HG03196 (cell line): ENCODE measurements at regions not wholly inside any gene's neighbourhood (a gene's known extent, or its start where the extent isn't known, plus 50 kb on each side); places are given as distances from the start of the nearest gene placed in this dataset.

ENCODE experiments used
- ATAC-seq: cut with Tn5 transposase; IDR thresholded peaks from one replicate; pipeline ENCODE4 v1.9.1; 2021; ENCODE audit not compliant: unreplicated experiment

DNA sequence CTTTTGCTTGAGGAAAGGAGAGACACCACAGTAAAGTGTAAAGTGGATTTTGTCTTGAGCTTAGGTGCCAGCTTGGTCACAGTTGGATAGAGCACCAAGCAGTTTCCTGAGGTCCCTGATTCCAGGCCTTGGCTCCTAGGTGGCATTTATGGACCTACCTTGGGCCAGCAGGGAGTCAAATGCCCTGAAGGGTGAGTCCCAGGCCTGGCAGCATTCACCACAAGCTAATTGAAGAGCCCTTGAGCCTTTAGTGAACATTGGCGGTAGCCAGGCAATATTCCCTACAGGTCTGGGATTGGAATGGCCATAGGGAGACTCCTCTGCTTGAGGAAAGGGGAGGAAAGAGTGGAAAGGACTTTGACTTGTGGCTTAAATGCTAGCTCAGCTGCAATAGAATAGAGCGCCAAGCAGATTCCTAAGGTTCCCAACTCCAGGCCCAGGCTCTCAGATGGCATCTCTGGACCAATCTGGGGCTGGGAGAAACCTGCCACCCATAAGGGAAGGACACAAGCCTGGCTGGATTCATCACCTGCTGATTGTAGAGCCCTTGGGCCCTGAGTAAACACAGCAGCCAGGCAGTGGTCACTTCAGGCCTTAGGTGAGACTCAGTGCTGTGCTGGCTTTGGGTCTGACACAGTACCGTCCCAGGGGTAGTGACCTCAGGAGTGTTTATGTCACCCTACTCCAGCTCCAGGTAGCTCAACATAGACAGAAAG, 137.5 kb upstream of the OTOS start:
- ATAC-seq: no peak

- no peak for ATAC-seq
These were observed 138.2 kb upstream of the OTOS start for GRCh38 chr2:240278661-240279060.

GRCh38 chr2:240280621-240281020, 140.2 kb upstream of the OTOS start:
- no peak for ATAC-seq

- no peak for ATAC-seq
These were observed 144.2 kb upstream of the OTOS start for GRCh38 chr2:240284503-240285259.

- no peak for ATAC-seq
These were observed 145.3 kb upstream of the OTOS start for GRCh38 chr2:240285725-240286124.

DNA sequence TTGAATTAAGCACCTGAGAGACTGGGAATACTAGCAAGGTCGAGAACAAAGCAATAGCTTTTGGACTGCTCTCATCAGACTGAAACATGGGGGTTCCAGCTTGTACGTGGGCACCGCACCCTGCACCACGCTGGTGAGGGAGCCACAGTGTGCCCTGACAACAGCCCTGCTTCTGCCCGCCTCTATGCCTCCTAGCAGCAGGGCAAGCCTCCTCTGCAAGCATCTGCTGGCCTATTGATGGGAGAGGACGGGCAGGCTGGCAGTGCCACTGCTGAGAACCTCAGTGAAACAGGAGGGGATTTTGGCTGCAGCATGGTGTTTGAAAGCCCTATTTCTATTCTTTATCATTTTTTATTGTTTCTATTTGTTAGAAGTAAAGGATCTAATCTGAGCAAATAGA, 146.1 kb upstream of the OTOS start:
- ATAC-seq: no peak

DNA sequence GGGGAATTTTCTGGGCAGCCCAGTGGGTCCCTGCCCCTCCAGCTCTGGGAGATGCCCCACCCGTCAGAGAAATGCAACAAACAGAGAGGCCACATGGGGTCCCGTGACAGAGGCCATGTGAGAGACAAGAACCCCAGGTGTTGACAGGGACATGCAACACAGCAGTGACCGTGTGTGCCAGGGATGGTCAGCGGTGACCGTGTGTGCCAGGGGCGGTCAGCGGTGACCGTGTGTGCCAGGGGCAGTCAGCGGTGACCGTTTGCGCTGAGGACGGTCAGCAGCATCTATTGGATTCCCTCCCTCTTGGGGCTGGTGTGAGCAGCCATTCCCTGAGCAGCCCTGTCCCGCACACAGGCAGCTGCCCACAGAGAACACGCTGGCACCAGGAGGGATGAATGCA, 146.6 kb upstream of the OTOS start:
- no peak for ATAC-seq

GRCh38 chr2:240287496-240288086, 147.1 kb upstream of the OTOS start:
- no peak for ATAC-seq

- no peak for ATAC-seq
These were observed 147.4 kb upstream of the GPC1 start for GRCh38 chr2:240288087-240288521.

DNA sequence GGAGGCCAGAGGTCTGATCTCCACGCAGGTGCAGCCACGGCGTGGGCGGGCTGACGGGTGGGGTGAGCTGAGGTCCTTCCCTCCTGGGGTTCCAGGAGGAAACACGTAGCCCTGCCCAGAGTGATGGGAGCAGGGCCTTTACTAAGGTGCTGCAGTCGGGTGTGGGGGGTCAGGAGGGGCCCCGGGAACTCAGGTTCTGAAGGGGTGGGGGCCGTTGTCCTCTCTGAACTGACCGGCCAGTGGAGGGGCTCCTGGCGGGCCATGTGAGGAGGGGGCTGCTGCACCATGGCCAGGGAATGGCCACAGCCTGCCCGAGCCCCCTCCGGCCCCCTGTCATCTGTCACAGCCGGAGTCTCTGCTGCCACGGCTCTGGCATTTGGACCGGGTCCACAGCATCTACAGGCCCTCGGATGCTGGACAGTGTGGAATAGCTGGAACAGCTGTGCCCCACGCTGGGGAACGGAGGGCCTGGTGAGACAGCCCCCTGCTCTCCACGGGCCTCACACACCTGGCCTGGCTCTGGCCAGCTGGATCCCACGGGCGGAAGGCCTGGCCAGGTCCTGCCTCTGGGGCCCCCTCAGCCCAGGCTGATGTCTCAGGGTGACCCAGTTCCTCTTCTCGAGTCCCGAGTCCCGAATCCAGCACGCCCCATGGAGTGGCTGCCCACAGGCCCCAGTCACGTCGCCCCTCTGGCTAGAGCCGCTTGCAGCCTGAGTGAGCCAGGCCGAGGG, 145.6 kb upstream of the GPC1 start:
- ATAC-seq: no peak

DNA sequence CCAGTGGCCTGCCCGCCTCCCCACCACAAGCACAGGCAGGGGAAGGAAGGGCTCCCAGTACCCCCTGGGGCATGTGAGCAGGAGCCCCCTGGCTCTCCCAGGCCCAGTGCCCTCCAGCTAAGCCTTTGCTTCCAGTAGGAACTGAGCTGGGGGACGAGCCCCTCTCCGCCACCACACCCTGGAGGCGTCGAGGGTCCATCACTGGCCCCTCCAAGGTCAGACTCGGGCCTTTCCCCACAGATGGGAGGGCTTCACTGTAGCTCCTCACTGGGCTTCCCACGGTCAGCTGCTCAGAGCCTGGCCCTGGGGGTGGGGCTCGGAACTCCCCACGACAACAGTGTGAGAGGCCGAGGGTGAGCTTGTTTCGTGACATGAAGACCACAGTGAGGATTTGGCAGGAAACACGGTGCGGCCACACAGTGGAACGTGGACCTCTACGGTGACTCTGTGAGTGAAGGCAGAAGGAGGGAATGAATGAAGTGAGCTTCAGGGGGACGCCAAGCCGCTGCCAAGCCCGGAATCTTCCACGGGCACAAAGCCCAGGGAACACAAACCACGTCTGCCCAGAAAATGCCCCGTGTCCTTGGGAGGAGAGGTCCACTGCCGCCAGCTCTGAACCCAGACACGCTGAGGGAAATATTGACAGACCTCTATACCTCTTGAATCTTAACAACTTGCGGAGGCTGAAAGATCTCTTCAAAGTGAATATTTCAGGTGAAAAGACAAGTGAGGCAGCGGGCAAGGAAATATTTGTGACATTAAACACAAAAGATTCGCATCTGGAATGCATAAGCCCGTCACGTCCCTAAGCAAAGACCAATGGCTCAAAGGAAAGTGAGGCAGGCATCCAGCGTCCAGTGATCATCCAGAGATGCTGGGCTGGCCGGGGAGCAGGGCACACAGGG, 144.8 kb upstream of the GPC1 start:
- no peak for ATAC-seq

DNA sequence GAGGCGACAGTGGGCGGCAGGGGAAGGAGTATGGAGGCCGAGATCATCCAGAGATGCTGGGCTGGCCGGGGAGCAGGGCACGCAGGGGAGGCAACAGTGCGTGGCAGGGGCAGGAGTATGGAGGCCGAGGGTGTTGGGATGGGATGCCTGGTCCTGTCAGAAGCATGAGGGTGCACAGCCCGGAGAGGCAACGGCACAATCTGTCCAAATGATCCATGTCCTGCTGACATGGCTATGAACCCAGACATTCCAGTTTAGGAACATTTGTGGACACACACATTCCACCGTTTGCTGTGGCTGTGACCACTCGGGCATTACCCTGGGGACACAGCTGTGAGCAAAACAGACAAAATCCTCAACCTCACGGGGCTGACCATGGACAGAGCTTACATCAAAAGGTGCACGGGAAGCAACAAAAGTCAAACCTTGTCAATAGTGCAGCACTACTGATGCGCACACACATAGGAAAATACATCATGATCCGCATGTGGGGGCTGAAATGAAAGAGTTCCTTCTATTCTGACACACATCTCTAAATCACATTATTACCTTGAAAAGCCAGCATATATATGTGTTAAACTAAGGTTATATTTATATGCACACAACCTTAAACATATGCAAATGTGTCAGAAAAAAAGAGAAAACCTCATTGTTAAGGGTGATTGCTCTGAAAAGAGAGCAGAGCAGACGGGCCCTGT, 144.0 kb upstream of the GPC1 start:
- no peak for ATAC-seq

- ATAC-seq: no peak
These were observed 143.4 kb upstream of the GPC1 start for GRCh38 chr2:240292035-240292574.

DNA sequence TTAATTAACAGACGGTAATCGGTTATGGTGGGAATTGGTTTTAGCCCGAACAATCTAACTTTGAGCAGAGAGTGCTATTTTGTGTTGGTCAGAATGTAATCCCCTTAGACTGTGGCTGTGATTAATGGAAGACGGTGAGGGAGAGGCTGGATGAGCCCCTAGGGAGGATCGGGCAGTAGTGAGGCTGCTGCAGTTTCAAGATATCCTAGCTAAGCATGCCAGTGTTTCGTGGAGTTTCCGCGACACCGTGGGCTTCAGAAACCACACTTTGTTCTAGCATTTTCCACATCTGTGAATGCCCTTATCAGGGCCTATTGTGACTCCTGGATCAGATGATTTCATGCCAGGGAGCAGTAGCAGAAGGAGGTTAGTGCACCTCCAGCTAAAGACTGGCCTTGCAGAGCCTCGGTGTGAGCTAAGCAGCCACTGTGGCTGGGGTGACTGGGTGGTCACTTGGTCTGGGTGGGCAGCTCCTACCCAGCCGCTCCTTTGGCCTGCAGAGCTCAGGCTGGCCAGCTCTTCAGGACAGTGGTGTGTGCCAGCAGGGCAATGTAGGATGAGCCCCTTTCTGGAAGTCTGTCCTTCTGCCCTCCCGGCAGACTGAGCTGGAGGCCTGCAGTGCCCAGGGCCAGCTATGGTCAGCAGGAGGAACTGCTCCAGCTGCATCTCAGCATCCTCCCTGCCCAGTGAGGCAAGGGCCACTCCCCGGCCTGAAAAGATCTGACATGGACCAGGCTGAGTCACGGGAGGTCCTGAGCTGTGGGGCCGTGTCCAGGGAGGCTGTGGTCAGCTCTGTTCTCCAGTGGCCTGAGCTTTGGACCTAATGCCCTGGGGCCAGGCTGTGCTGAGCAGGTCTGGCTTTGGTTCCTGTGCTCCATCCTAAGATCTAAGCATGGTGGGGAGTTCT, 142.6 kb upstream of the GPC1 start:
- no peak for ATAC-seq

GRCh38 chr2:240293557-240294461, 141.7 kb upstream of the GPC1 start:
- ATAC-seq: no peak

- no peak for ATAC-seq
These were observed 140.9 kb upstream of the GPC1 start for GRCh38 chr2:240294514-240294913.

- ATAC-seq: no peak
These were observed 140.0 kb upstream of the GPC1 start for GRCh38 chr2:240295256-240296103.
